ENCODE measurements at regions not wholly inside any gene's neighbourhood (a gene's known extent, or its start where the extent isn't known, plus 50 kb on each side); places are given as distances from the start of the nearest gene placed in this dataset.
A peak's percentile ranks its signal among the peaks of the same experiment; 100 is the strongest.

DNA sequence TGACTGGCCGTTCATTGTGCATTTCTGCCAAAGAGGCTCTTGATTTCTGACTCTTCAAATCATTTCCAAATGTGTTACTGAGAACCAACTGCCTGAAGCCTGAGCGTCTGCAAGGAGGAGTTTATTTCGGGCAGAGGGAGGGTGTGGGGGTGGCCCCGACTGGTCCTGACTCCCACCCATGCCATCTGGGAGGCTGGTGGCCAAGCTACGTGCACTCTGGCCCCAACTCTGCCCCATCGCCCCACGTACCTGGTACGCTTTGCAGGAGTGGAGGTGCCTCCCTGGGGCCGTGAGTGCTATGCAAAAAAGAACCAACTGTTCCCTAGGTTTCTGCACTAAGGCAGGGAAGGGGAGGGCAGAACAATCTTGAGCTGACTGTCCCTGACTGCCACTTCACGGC is 846.8 kb downstream of the BRD1 start:
- DNase-seq = no peak

DNA sequence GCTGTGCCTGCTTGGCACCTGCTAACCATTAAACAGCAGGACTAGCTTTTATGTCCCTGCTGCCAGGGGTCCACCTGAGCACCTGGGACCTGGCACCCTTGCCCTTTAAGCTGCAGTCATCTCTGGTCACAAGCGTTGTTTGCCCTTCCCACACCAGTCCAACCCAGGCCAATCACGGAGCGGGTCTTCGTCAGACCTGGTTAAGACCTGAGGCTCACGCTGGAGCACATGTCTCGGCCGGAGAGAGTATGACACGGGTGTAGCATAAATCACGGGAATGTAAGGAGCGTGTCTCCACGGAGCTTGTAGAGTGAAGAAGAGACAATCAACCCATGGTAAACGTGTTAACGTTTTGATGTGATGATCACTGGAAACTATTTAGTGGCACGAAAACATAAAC is 847.3 kb downstream of the BRD1 start:
- DNase-seq = no peak

DNA sequence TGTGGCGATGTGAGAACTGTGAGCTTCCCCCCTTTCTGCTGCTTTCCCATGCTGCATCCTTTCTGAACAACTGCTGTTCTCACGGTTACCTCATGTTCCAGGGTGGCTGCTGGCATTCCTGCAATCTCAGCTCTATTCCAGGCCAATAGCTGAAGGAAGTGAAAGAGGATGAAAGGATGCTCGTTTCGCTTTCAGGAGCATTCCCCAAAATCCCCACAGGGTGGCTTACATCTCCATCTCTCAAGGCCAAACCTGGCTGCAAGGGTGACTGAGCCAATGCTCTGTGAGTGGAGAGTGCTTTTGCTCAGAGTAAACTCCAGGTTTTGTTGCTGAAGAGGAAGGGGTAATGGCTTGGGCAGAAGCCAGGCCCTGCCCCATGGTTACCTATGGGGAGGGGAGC is 848.2 kb downstream of the BRD1 start:
- DNase-seq = no peak

DNA sequence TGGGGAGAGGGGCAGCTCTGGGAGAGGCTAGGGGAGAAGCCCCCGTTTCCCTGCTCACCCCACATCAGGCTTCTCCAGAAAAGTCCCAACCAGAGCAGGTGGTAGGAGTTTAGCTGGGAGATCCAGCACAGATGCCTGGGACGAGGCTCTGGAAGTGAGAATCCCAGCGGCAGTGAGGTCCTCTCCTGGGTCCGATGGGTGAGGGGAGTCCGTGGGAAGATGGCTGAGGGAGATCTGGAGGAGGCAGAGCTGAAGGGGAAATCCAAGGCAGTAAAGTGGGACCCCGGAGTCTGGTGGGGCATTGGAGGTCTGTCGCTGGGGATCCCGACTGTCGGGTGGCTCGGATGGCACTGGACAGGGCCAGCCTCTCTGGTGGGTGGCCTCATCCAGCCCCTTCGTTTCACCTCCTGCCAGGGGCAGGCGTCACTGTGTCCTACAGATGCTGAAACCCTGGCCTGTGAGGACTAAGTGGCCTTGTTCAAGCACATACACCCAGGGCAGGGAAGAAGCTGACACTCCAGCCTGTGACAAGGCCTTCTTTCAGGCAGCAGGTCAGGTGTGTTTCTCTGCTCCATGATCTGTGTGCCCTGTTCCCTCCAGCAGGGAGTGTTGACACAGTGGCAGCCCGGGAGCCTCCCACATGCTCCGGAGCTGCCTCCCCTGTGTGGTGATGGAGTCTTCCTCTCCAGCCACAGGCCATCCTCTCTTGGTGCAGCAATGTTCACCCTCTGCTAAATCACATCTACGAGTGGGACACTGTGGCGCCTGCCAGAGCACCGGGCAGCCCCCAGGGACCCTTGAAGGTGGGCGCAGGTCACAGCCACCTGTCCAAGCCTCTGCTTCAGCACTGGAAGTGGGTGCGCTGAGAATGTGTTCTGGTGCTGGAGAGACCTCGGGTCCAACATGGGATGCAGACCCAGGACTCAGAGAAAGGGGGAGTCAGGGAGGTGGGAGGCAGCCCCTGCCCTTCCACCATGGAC is 850.8 kb downstream of the BRD1 start:
- no peak for DNase-seq

DNA sequence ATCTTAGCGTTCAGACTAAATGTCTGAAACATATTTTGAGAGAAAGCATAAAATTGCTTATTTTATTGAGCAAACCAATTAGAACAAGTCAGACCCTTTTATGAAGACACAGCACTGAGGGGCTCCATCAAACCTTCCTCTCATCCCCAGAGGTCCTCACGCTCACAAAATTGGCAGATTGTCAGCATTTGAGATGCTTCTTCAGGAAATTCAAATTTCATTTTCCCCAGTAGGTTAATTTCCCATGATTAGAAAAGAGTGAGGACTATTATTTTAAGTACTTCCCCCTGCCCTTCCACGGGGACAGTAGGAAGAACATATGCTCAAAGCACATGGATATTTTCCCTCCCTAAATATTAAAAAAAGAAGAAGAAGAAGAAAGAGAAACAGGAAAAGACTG is 851.8 kb downstream of the BRD1 start:
- DNase-seq = no peak

DNA sequence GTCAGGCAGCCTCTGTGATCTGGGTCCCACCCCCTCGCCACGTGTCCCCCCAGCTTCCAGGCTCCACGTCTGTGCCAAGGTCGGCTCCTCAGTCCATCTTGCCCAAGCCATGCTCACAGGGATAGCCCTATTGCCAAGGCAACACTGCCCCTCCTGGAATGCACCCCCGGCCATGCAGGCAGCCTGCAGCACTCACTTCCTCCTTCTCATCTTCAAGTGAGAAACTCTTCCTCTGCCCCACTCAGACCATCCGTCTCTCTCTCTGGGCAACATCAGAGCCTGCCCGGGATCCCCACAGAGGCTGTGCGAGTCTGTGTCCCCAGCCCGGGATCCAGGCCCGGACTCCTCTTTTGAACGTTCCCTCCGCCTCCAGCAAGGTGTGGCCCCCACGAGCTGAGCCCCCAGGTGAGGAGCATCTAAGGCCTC is 852.3 kb downstream of the BRD1 start:
- DNase-seq = no peak

DNA sequence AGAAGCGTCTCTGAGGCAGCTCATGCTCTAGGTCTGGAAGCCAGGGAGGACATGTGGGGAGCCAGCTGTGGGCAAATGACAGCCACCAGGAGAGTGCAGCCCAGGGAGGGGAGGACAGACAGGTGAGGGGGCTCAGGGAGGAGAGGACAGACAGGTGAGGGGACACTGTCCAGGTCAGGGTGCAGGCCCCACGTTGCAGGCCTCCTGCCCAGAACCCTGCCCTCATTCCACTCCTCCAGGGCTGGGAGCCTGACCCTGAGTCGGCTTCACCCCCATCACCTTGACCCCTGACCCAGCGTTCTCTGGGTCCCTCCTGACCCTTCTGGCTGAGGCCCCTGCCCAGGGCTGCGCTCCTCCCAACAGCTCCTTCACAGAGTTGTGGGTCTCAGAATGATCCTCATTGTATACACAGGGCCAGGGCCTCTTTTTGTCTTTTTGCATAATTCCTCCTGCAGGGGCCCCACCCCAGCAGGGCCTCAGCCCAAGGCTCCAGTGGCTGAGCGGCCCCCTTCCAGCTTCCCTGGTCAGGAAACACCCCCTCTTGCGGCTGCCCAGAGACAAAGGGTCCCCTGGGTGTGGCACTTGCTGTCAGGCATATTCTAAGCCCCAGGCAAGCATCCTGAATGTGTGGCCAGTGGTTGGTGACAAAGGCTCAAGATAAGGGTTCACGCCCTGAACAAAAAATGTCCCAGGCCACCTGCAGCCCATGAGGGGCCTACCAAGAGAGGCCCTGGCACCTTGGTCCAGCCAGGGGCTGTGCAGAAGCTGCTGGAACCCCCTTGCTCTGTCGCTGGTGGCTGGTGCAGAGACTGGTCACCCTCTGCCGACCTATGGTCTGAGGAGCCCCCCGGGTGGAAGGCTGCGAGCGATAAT is 853.0 kb downstream of the BRD1 start:
- DNase-seq = no peak

DNA sequence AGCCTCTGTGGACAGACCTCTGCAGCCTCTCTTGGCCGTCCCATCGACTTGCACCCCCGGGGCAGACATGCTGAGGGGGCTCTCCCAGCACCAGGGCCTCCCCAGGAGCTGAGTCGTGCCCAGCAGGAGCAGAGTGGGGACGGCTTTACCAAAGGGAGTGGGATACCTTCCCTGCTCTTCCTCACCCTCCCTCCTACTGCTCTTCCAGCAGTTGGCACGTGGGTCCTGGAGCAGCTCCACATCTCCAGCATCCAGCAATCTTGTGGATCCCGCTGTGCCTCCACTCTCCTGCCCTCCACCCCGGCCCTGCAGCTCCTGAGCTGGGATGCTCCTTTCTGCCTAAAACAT is 854.0 kb downstream of the BRD1 start:
- no peak for DNase-seq

DNA sequence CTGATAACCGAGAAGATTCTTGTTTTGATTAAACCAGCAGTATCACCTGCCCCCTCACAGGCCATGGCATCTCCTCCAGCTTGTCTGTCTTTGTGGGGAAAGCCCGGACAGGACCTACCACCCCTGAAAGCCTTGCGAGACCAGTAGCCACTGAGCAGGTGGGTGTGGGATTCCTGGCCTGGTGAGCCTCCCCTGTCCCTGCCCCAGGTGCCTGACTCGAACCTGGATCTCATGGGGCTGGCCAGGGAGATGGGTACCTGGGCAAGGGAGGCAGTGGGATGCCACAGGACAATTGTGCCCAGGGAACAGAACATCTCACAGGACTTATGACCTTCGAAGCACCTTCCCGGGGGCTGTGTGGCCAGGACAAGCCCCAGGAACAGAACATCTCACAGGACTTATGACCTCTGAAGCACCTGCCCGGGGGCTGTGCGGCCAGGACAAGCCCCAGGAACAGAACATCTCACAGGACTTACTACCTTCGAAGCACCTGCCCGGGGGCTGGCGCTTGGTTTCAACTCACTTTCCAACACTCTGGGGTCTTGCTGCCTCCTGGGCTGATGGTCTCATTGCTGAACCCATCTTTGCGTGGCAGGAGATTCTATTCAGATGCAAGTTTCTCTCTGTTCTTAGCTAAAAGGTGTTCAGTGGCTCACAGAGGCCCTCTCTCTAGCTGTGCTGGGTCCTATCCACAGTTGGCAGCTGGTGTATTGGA is 854.5 kb downstream of the BRD1 start:
- no peak for DNase-seq

DNA sequence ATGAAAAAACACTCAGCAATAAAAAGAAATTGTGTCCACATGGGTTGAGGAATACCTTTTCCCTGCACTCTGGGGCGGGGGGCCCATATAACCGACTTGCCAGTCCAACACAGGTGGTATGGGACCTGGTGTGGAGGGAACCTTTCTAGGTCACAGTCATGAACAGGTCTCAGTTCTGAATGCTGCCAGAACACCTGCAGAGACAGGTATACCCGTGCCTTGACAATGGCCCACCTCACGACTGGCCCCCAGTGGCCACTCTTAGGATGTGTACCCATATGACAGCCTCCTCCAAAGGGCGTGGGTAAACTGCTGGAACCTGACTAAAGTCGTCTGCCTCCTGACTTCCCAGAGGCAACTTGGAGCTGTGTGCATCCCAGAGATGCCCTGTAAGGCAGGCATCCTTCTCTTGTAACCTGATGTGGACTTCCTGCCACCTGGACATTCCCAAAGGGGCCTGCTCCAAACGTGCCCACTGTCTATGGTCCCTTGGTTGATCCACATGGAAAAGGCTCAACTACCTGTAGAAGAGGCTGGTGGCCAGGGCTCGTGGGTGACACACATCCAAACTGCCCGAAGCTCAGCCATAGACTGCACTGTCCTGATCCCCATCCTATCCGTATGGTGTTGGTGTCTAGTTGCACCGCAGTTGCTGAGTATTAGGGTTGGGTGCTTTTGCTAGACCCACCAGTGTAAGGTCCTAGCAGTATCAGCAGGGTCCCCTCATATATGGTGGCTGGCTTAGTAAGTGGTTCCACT is 859.3 kb downstream of the BRD1 start:
- DNase-seq = peak; percentile 8

DNA sequence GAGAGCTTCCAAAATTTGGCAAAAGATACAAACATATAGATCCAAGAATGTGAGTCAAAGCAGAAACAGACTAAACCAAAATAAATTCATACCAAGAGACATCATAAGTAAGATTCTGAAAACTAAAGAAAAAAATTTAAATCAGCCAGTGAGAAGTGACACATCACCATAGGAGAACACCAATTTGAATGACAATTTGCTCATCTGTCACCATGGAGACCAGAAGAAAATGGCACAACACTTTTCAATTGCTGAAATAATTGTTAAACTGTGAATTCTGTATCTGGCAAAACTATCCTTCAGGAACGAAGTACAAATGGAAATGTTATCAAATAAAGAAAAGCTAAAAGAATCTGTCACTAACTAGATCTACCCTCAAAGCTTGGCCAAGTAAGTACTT is 864.3 kb downstream of the BRD1 start:
- no peak for DNase-seq

DNA sequence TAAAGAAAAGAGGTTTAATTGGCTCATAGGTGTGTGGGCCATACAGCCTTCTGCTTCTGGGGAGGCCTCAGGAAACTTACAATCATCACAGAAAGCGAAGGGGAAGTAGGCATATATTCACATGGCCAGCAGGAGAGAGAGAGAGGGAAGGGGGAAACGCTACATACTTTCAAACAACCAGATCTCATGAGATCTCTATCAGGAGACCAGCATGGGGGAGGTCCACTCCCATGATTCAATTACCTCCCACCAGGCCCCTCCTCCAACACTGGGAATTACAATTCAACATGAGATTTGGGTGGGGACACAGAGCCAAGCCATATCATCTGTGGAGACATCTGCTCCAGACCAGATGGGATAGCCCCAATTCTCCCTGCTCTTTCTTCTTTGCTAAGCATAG is 866.0 kb downstream of the BRD1 start:
- no peak for DNase-seq

DNA sequence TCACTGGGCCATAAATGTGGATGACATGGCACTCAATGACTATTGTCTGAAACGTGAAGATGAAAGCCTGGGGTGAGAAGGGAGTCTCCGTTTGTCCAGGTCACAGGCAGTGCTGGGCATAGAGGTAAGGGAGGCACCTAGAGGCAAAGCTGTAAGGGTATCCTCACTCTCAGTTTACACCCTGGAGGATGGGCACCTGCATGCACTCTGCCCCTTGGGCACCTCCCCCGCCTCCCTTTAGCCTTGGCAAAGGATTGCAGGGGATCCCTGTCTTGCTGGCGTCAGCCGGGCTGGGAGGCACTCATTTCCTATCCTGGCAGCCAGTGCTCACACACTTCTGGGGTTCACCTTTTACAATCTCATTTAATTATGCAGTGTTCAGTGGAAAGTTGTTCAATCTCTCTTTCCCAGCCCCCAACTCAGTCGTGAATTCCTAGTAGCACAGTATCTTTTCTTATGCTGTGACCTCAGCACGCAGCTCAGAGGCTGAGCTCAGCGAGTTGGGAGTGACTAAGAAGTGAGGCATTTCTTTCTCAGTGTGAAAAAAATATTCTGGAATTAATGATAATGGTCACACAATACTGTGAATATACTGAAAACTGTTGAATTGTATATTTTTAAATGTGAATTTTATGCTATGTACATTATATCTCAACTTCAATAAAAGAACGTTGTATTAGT is 866.6 kb downstream of the BRD1 start:
- DNase-seq = no peak

DNA sequence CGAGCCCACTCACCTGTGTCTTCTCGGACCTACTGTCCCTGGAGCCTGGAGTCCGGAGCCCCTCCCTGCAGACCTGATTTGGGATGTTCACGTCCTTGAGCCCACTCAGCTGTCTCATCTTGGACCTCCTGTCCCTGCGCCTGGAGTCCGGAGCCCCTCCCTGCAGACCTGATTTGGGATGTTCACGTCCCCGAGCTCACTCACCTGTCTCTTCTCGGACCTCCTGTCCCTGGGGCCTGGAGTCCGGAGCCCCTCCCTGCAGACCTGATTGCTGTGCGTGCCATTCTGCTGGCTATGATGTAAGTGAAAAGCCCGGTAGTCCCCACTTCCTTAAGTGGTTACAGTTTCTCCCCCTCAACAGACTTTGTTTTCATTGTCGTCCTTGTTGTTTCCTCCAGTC is 867.1 kb downstream of the BRD1 start:
- no peak for DNase-seq

DNA sequence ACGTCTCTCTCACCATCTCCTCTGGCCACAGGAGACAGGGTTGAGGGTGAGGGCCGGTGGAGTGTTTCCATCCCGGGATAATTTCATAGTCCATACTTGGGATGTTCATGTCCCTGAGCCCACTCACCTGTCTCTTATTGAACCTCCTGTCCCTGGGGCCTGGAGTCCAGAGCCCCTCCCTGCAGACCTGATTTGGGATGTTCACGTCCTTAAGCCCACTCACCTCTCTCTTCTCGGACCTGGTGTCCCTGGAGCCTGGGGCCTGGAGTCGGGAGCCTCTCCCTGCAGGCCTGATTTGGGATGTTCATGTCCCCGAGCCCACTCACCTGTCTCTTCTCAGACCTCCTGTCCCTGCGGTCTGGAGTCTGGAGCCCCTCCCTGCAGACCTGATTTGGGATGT is 868.2 kb downstream of the BRD1 start:
- DNase-seq = no peak

DNA sequence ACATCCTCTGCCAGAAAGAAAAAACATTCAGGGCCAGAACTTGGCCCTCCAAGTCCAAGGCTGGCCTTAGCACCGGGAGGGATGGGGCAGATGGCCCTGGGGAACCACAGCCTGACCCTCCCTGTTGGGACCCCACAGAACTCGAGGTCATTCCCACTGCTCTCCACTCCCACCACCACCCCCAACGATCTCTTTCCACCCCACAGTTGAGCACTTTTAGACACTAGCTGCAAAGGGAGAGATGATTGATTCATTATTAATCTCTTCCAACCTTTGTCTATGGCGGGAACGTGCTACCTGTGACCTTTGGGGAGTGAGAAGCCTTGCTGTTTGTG is 869.7 kb downstream of the BRD1 start:
- no peak for DNase-seq

DNA sequence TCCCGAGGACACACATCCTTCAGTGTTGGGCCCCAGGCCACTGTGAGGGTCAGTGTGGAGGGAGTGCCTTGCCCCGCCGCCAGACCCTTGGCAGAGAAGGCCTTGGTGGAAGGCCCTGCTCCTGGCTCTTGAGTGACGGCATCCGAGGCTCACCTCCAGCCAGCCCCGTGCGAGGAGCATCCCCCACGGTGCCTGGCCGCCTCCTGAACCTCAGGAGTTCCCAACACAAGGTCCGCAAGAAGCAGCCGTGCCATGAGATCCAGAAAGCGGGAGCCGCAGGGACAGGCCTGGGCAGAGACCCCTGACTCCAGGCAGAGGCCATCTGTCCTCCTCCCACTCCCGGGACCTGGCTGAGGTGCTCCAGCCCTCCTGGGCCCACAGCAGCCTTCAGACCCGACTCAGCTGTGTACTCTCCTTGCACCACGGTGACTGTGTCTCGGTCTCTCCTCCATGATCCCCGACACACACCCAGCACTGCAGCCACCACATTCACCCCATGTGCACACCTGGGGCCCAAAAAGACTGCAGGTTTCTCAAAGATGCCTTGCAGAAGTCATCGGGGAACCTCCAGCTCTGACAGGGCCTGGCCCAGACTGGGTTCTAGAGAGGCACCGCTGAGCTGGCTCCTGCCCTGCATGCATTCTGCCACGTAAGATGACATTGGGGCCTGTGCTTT is 870.2 kb downstream of the BRD1 start:
- DNase-seq = no peak

DNA sequence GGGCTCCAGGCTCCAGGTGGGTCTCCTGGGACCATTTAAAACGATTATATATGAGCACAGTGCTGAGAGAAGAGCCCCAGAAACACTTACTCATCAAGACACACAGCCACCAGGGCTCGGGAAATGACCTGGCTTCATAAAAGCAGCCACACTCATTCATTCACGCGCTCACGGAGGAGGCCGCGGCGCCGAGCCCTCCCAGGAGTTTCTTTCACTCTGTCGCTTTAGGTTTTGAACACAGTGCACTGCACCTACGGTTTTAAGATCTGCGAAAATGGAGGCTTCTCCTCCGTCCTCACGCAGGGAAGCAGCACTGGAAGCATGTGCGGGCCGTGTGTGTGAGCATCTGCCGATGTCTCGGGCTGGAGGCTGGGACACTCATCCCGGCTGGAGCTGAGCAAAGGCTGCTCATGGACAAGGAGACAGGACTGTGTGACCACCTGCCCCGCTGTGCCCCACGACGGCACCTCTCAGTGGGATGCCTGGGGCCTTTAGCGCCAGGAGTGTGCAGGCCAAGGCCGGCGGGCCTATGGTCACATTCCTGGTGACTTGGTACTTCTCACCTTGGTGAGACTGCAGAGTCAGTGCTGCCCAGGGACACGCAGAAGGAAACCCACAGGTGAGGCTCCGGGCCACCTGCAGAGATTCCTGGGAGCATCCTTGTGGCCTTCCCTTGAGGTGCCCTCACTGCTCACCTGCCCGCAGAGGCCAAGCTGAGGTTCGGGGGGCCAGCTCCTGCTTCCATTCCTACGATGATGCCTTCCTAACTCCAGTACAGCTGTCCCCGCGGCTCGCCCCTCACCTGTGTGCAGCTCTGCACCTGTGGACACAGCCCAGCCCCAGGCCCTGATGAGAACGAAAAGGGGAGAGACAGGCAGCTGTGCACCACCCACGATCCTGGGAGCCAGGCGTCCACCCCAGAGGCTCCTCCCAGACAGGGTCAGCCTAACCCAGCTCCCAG is 872.0 kb downstream of the BRD1 start:
- DNase-seq = no peak

DNA sequence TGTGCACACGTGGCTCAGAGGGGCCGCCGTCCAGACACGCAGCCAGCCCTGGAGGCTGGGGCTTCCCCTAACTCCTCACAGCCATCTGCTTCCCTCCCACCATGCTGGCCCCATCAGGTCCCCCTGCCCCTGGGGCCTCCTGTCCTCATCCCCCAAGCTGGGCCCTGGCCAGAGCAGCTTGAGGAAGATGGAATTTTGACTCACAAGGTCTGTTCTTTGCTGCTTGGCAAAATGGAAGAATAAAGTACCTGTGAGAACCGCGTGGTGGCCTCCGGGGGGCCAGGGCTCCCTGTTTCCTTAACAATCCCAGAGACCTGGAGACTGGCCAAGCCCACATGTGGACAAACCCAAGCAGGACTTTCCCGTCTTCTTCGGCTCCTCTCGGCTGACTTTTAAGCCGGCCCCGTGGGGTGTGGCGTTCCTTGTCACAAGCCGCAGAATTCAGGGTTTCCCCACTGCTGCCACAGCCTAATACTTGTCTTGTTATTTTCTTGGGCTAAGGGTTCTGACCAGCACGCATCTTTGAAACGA is 872.8 kb downstream of the BRD1 start:
- no peak for DNase-seq

DNA sequence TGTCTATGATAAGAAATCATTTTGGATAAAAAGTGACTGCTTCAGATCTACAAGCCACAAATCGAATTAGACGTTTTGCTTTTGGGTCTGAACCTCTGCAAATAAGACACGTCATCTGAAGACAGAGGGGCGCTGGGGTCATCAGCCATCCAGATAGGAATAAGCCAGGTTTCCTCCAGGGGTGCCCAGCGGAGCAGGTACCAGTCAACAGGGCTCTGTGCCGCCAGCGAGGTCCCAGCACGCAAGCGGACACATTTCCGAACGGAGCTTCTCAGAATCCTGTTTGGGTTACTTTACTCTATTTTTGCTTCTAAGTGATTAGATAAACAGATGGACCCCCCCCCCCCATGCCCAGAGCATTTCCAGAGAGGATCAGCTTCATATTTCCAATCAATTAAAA is 873.8 kb downstream of the BRD1 start:
- DNase-seq = no peak
